Posterior vena cava (tissue), 2 donors: ENCODE measurements at regions not wholly inside any gene's neighbourhood (a gene's known extent, or its start where the extent isn't known, plus 50 kb on each side); places are given as distances from the start of the nearest gene placed in this dataset.

Experiments used
- DNase-seq: peaks from one replicate; pipeline ENCODE4 v3.0.0-alpha.2; 2020; ENCODE audit warnings: low spot score
- intact Hi-C, 2 donors: fragments of 100-400 bp; cut with DNase I; formaldehyde crosslinking; loops; one replicate each; pipeline versions ENCODE4 v1.14.1 to v1.14.2; 2022 to 2023
- donor health status: DM: yes; HTN: yes; CAD: no.
- donor health status: DM: yes; HTN: yes; CAD: no.

GRCh38 chrX:8971116-8971515, 62.8 kb downstream of the FAM9B start:
- intact Hi-C loops = loop anchor here in 1 of 2 donors (5.0 kb wide), 1 partner anchor 1201 kb away; no protein-coding TSS in a partner anchor
- DNase-seq = no peak

GRCh38 chrX:8969378-8969777, 64.5 kb downstream of the FAM9B start:
- DNase-seq = no peak
- intact Hi-C loops = no loop called here

GRCh38 chrX:8967461-8967860, 66.5 kb downstream of the FAM9B start:
- intact Hi-C loops = no loop called here
- no peak for DNase-seq

GRCh38 chrX:8960957-8961468, 72.9 kb downstream of the FAM9B start:
- DNase-seq = no peak
- intact Hi-C loops = no loop called here

- intact Hi-C loops = loop anchor here in 1 of 2 donors (2.0 kb wide), 1 partner anchor 77 kb away; no protein-coding TSS in a partner anchor
- DNase-seq = no peak
Observed at GRCh38 chrX:8955511-8955910, 78.4 kb downstream of the FAM9B start.

DNA sequence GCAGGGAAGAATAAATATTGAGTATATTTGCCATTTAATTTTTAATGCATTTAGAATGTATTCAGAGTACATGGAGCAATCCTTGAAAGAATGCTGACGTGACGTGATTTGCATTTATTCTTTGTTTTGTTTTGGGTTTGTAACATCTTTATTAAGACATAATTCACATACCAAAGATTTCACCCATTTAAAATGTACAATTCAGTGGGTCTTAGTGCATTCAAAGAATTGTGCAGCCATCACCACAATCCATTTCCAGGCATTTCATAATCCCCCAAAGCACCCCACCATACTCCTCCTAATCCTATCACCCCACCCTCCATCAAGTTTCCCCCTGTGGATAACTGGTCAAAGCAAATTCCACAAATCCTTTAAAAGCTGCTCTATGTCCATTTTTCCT, 87.4 kb downstream of the FAM9B start:
- intact Hi-C loops = no loop called here
- no peak for DNase-seq

DNA sequence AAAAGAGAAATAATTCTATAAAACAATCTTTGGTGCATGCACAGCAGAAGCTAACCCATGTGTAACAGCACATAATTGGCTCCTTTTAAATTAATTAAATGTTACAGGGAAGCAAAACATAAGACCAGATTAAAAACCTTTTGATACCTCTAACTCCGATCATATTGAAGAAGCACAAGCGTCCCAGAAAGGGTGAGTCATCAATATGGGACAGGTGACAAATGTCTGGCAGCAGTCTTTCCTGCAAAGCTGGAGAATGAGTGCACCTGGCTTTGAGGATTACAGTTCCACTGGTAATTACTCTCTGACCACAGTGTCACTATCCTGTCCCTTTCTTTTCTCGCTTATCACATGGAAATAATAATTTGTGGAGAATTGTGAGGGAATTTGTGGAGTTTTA, 94.6 kb downstream of the FAM9B start:
- DNase-seq = no peak
- intact Hi-C loops = no loop called here

GRCh38 chrX:8927701-8928100, 106.2 kb downstream of the FAM9B start:
- intact Hi-C loops = no loop called here
- no peak for DNase-seq

- intact Hi-C loops = no loop called here
- no peak for DNase-seq
Observed at GRCh38 chrX:8927066-8927635, 106.8 kb downstream of the FAM9B start.

DNA sequence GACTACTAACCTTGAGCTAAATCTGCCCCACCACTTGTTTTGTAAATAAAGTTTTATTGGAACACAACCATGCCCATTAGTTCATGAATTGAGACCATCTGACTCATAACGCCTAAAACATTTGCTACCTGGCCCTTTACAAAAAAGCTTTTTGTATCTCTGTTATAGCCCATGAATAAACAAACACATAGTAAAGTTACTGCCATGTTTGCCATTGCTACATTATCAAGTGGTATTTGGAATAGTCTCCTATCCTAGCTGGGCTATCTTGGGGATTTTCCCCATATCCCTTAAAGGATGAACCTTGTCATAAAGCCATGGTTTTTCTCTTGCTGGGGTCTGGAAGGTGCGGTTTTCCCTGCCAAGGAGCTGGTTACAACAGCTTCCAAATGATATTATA, 112.3 kb downstream of the FAM9B start:
- intact Hi-C loops = no loop called here
- DNase-seq = no peak

- intact Hi-C loops = no loop called here
- no peak for DNase-seq
Observed at GRCh38 chrX:8919801-8920200, 114.1 kb downstream of the FAM9B start.

DNA sequence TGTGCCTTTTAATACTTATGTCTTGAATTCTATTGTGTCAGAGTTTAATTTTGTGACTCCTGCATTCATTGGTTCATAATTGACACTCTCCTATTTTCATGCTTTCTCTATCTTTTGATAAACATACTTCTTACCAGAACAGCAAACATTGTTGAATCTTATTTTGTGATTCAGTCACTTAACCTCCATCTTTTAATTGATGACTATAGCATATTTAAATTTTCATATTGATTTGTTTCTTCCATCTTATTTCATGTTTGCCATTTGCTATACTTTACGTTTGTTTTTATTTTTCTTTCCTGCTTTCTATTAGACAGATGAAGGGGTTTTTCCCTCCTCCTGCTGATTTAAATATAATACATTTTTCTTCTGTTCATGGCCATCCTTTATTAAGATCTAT, 115.5 kb upstream of the FAM9A start:
- intact Hi-C loops = no loop called here
- no peak for DNase-seq

DNA sequence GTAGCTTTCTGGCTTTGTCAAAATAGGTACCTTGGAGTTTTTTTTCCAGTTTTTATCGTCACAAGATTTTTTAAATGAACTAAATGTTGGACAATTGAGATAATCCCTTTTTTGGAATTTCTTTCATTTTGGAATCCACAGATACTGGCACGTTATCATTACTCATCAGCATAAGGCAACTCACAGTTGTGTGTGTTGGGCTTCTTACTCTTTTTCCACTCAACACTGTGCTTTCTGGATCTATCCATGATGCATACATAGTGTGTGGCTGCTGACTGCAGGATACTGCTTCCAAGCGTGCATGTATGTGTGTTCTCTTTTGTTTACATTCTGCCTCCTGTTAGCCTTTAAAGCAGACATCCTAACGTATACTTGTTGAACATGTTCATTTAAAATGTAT, 113.5 kb upstream of the FAM9A start:
- DNase-seq = no peak
- intact Hi-C loops = loop anchor here in 1 of 2 donors (2.0 kb wide), 1 partner anchor 26 kb away; no protein-coding TSS in a partner anchor

- intact Hi-C loops = loop anchor here in 1 of 2 donors (2.0 kb wide), 1 partner anchor 25 kb away; no protein-coding TSS in a partner anchor
- DNase-seq = no peak
Observed at GRCh38 chrX:8913655-8914409, 112.6 kb upstream of the FAM9A start.

DNA sequence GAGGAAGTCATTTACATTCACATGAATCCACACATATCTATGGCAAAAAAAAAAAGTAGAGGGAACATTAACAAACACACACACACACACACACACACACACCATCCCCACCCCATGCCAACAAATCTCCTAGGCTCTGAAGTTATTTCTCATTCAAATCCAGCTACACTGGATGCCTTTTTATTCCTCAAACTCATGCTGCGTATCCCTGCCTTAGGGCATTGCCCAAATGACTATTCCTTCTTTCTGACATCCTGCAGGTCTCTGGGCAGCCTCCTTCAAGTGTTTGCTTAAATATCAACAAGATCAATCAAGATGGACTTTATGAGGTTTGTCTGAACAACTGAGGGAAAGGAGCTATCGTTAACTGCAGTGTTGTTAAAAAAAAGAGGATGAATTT, 106.5 kb upstream of the FAM9A start:
- no peak for DNase-seq
- intact Hi-C loops = no loop called here

DNA sequence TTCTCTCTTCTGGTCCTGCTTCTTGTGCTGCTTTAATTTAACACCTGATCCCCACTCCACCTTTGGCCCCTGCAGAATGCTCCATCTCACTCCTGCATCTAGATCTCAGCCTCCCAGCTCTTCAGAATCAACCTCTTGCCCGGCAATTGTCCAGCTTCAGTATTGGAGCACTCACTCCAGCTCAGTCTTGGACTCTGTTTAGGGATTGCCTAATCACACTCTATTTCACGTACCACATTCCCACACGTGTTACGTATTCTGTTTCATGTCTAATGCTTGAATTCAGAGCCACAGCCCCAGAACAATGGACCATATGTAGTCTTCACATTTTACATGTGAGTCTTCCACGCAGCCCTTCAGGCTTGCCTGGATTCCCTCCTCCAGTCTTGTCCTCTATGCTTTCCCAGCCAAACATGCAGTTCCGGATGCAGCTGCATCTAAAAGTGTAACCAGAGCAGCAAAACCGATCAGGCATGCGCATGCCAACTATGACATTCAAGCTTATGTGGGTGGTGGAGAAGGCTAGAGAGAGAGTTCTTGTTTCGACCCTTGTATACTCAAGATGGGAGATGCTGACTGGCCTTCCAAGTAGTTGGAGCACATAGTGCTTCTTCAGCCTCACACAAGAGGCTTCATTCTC, 105.2 kb upstream of the FAM9A start:
- DNase-seq = no peak
- intact Hi-C loops = no loop called here

GRCh38 chrX:8897259-8897658, 96.1 kb upstream of the FAM9A start:
- intact Hi-C loops = no loop called here
- DNase-seq = no peak

GRCh38 chrX:8890794-8891193, 89.6 kb upstream of the FAM9A start:
- no peak for DNase-seq
- intact Hi-C loops = no loop called here

- DNase-seq = no peak
- intact Hi-C loops = no loop called here
Observed at GRCh38 chrX:8887004-8887403, 85.8 kb upstream of the FAM9A start.

DNA sequence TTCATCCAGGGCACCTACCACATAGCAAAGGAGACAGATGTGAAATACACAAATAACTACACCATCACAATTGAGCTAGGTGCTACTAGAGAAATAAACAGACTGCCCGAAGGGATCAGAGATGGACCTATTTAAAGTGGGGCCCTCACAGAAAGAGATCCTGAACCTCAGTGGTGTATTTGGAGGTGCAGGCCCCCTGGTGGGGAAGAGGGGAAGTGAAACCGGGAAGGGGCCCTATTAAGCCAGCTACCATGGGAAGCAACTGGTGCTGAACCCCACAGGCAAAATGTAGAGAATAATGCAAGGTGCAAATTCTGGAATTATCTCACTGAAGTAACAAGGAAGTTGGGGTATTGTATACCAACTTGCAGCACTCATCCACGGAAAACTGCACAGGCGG, 78.6 kb upstream of the FAM9A start:
- intact Hi-C loops = no loop called here
- no peak for DNase-seq
